Stimulated activated CD4-positive, alpha-beta T cell treated with anti-CD3 and anti-CD28 coated beads, Interleukin-12 subunit alpha, Interleukin-12 subunit beta, amount 100 ng/mL, for 24 hours (primary cell): ENCODE measurements at regions not wholly inside any gene's neighbourhood (a gene's known extent, or its start where the extent isn't known, plus 50 kb on each side); places are given as distances from the start of the nearest gene placed in this dataset.

Source experiments
- DNase-seq, 2 experiments: peaks; one replicate each; pipeline ENCODE4 v3.0.0-alpha.2; 2020; ENCODE audit warnings: low read depth in 2 of 2

- no peak for DNase-seq
Observed at GRCh38 chr10:44435196-44435595, 50.3 kb upstream of the CXCL12 start.

DNA sequence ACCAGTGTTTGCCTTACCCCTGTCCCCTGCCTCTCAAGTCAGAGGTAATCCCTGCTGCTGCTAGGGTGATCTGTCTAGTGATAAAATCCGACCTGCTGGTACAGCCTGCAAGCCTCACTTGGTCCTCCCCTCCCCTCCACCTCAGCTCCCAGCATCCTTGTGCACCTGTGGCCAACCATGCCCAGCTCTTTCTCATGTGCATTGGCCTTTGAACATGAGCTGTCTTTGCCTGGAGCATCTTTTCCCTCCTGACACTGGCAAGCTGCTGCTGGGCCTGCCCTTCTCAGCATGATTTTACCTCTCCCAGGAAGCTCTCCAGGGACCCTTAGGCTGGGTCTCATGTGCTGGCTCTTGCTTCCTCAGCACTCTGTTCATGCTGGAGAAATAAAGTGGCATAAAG lies 51.3 kb upstream of the CXCL12 start:
- no peak for DNase-seq

DNA sequence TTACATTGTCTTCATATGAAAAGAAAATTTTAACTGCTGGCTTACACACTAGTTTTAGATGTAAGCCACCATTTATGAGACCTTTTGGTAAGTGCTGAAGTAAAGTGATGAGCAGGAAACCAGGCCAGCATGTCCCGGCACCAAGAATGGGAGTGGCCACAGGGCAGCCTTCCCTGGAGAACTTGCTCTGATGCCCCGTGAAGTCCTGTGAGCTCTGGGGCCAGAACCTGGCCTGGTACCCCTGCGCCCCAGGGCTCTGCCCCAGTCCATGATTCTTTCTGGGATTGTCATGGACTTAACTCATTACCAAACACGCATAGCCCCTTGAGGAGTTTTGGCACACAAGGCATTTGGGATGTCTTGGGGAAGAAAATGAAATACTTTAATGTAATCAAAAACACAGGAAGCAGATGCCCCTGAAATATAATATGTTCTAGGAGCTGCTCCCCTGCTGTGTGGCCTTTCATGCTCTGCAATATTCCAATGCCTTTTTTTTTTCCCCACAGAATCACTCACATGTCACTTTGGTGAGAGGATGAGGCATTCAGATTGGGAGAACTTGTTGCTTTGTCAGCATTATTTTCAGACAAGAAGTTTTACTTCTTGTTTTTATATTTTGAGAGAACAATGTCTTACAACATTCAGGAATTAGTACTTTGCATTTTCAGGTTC lies 53.1 kb upstream of the CXCL12 start:
- DNase-seq: no peak

- no peak for DNase-seq
Observed at GRCh38 chr10:44439239-44439957, 54.5 kb upstream of the CXCL12 start.

DNA sequence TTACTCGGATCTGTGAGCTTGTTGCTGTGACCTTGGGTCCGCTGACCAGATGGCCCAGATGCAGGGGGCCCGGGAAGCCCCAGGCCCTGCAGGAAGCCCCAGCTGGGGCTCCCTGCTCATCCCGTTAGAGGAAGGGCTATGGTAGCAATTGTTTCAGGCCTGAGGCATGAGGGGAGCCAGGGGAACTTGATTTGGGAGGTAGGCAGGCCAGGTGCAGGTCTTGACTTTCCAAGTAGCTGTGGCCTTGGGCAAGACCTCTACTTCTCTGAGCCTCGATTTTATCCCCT lies 55.0 kb upstream of the CXCL12 start:
- DNase-seq: no peak

DNA sequence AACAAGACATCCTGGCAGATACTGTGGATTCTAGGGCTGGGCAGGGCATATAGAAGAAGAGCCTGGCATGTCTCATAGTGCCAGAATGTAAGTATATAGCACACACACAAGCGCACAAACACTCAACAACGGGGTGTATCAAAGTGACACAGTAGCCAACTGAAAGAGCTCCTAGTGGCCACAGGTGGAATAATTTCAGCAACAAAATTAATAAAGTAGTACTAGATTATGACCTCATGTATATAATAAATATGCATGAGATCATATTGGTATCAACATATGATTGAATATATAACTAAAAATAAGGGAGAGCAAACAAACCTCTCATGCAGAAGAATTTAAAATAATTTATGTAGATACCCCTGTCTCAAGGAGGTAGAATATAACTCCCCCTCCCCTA lies 72.4 kb upstream of the CXCL12 start:
- DNase-seq: no peak

- DNase-seq: no peak
Observed at GRCh38 chr10:44458671-44459413, 73.9 kb upstream of the CXCL12 start.

GRCh38 chr10:44459671-44460070 lies 74.8 kb upstream of the CXCL12 start:
- no peak for DNase-seq

DNA sequence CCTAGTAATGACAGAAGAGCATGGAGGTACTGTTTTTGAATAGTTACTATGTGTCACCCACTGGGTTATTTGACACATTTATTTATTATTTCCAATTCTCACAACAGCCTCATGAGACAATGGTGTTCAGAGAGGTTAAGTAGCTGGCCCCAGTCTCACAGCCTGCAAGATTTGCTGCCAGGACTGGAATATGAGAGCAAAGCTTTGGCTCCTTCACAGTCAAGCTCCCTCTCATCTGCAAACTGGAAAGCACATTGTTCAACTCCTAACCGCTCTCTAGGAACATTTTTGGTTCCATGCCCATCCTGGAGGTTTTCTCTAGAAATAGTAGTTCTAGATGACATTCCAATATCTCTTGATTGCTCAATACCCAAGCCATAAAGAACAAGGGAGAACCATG lies 75.5 kb upstream of the CXCL12 start:
- no peak for DNase-seq

- DNase-seq: no peak
Observed at GRCh38 chr10:44462338-44462914, 77.5 kb upstream of the CXCL12 start.

DNA sequence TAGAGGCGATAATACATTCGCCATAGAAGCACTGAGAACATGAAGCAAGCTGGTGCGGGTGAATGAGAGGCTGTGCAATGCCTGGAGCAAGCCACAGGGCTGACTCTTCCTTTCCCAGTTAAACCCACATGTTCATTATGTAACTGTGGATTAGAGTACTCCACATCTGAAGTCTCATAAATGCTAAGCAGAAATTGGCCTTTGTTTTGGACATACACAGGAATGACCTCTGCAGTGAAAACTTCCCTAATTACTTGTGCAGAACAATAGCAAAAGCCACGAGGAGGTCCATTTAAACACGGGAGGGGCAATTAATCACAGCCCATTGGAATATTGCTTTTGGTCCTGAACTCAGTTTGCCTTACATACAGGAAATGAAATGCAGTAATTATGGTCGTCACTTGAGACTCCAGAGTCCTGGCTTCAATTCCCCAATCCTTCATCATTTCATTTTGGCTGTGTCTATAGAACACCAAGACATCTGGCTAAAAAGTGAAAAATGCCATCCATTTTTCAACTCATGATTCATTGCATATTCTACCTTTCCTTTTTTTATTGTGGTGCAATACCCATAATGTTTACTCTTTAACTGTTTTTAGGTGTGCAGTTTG lies 78.7 kb upstream of the CXCL12 start:
- no peak for DNase-seq

DNA sequence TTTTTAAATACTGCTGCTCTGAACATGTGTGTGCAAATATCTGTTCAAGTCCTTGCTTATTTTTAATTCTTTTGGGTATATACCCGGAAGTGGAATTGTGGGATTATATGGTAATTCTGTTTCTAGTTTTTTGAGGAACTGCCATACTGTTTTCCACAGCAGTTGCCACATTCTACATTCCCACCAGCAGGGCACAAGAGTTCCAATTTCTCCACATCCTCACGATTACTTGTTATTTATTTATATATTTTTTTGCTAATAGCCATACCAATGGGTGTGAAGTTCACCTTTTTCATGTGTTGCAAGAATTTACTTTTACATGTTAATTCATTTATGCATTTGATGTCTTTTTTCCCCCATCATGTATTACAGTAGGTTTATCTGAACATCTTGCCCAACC lies 79.6 kb upstream of the CXCL12 start:
- DNase-seq: no peak

DNA sequence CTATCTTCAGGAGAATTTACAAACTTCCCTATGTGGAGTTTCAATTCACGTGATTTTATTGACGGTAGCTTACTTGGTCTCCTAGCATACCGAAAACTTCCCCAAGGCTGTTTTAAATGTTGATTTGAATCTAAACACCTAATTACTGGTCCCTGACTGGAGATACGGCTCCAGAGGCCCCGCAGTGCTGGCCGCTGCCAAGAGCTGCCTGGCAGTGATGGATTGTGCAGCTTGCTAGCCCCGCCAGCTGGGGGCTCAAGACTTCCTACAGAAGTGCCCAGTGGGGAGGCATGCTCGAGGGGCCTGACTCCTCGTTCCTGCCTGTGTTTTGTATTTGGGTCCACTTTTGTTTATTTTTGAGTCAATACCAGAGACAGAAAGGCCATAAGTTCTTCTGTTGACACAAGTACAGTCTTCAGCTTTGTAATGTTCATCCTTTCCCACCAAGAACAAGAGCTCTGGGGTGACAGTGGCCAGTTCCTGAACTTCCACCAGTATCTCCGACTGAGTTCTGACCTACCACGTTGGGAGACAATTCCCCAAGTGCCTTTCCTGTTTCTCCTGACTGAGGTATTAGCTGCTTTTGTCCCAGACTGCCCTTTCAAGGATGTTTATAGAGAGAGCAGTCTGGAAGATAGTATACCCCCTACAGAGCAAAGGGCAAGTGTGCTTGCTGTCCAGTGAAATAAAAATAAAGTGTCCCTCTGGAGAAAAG lies 80.7 kb upstream of the CXCL12 start:
- no peak for DNase-seq

DNA sequence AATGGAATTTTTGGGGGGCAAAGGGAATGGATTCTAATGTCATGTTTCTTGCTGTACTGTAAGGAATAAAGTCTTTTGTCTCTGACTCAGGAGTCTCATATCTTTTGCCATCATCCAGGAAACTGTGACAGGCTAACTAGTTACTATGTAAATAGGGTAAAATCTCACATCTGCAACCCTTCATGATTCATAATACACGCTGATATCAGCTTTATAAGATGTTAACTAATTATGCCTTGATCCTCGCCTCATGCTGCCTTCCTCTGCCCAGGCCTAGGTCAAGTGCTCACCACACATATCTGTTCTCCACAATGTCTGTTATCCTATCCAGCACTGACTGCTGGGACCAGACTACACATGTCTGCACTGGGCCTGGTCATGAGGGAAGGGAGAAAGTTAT lies 81.3 kb upstream of the CXCL12 start:
- no peak for DNase-seq

DNA sequence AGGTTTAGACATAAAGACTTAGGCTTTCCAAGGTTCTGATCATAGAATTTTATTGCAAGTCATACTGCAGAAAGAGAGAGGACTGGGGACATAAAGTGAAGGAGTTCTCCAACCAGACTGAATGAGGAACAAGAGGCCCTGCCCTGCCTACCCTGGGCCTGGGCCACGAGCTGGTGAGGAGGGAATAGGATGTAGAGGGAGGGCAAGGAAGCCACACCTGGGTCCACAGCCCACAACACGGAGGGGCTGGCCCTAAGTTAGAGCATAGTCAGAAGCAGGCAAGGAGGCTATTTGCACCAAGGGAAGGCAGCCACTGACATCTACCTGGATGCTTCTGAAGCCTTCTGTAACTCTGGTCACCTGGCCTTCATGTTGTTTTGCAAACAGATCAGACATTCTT lies 82.2 kb upstream of the CXCL12 start:
- DNase-seq: no peak

DNA sequence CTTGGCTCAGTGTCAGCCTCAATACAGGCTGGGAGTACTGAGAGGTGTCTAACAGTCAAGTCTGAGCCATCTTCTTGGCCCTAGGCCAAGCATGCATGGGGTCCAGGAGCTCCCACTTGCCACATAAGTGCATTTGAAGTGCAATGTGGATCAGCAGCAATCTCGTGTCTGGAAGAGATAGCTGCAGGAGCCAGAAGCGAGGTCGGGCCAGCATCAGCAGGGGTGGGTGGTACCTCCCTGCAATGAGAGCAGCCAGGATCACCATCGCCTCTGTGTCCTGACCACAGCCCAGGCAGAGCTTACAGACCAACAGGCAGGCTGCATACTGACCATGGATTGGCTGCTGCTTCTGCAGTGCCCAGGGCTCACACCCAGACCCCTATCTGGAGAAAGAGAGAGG lies 83.0 kb upstream of the CXCL12 start:
- no peak for DNase-seq

DNA sequence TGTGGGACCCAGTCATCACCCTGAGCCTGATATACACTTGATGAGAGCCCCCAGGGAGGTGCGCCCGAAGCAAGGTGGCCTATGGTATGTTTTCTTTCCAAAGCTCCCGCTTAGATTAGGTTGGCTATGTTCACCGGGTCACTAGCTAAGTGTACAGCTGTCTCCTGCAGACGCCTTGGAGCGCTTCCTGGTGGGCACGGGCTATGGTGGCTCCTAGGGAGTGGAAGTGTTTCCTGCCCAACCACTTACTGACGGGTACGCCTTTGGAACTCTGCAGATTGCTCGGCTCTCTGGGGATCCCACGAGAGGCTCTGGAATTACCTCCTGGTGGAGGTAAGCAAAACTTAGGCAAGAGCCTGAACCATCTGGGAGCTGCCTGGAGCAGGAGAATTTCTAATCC lies 83.6 kb upstream of the CXCL12 start:
- no peak for DNase-seq

GRCh38 chr10:44468965-44469364 lies 84.1 kb upstream of the CXCL12 start:
- no peak for DNase-seq

DNA sequence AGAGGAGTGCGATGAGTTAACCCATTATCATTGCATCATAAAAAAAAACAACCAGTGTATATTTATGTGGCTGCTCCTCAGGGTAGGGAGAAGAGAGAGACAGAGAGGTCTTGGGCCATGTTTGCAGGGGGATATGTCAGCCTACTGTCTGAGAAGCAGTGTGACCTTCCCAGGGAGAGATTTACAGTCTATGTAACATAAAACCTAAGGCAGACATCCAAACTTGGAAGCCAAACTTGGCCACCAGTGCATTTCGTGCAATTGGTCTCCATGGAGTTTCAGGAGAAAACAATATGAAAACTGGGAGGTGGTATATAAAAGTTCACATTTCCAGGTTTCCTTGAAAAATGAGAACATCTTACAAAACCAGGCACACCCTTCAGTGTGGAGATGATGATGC lies 85.9 kb upstream of the CXCL12 start:
- no peak for DNase-seq

GRCh38 chr10:44471410-44471809 lies 86.5 kb upstream of the CXCL12 start:
- no peak for DNase-seq

GRCh38 chr10:44473146-44473545 lies 88.2 kb upstream of the CXCL12 start:
- no peak for DNase-seq
